H9 (cell line): ENCODE measurements at regions not wholly inside any gene's neighbourhood (a gene's known extent, or its start where the extent isn't known, plus 50 kb on each side); places are given as distances from the start of the nearest gene placed in this dataset.

Experiments used
- DNase-seq: peaks from one replicate; pipeline ENCODE4 v3.0.0-alpha.2; 2017
- H2AFZ ChIP-seq: one replicate; pipeline ENCODE4 v1.6.1; 2013; ENCODE audit warnings: mild to moderate bottlenecking, low read length, control low read depth, moderate library complexity
- H2AK5ac ChIP-seq: 2 replicates; pipeline ENCODE4 v1.6.1; 2013; ENCODE audit warnings: low read length, control low read depth, mixed read lengths; ENCODE audit not compliant: insufficient read length
- H2BK120ac ChIP-seq: one replicate; pipeline ENCODE4 v1.6.1; 2013; ENCODE audit warnings: low read depth, mild to moderate bottlenecking, low read length, control low read depth, inconsistent platforms; ENCODE audit not compliant: poor library complexity, severe bottlenecking
- H2BK12ac ChIP-seq: 2 replicates; pipeline ENCODE4 v1.6.1; 2013; ENCODE audit warnings: low read length, control low read depth, mixed read lengths, low read depth; ENCODE audit not compliant: insufficient read length
- H2BK15ac ChIP-seq: 2 replicates; pipeline ENCODE4 v1.6.1; 2013; ENCODE audit warnings: low read depth, low read length, control low read depth
- H2BK20ac ChIP-seq: one replicate; pipeline ENCODE4 v1.6.1; 2013; ENCODE audit warnings: low read depth, mild to moderate bottlenecking, low read length, control low read depth, inconsistent platforms; ENCODE audit not compliant: poor library complexity, severe bottlenecking
- H2BK5ac ChIP-seq: 2 replicates; pipeline ENCODE4 v1.6.1; 2013; ENCODE audit warnings: low read length, control low read depth, mixed read lengths; ENCODE audit not compliant: insufficient read length
- H3K14ac ChIP-seq: 2 replicates; pipeline ENCODE4 v1.6.1; 2013; ENCODE audit warnings: low read length, control low read depth; ENCODE audit not compliant: insufficient read depth
- H3K18ac ChIP-seq: 2 replicates; pipeline ENCODE4 v1.6.1; 2013; ENCODE audit warnings: low read depth, mild to moderate bottlenecking, mixed read lengths, low read length, control low read depth; ENCODE audit not compliant: insufficient read length
- H3K23ac ChIP-seq: 2 replicates; pipeline ENCODE4 v1.6.1; 2013; ENCODE audit warnings: low read length, control low read depth, mixed read lengths, low read depth; ENCODE audit not compliant: insufficient read length
- H3K23me2 ChIP-seq: 2 replicates; pipeline ENCODE4 v1.6.1; 2013; ENCODE audit warnings: low read depth, mild to moderate bottlenecking, mixed read lengths, low read length, control low read depth; ENCODE audit not compliant: insufficient read length, poor library complexity, severe bottlenecking
- H3K27ac ChIP-seq: 2 replicates; pipeline ENCODE4 v1.5.1; 2013; ENCODE audit warnings: low read length, control low read depth, mixed read lengths, low read depth; ENCODE audit not compliant: insufficient read length
- H3K27me3 ChIP-seq: 2 replicates; pipeline ENCODE4 v1.6.1; 2013; ENCODE audit warnings: low read length, control low read depth, inconsistent platforms; ENCODE audit not compliant: insufficient read depth
- H3K4ac ChIP-seq: 2 replicates; pipeline ENCODE4 v1.6.1; 2013; ENCODE audit warnings: low read depth, mild to moderate bottlenecking, control low read depth, inconsistent platforms, low read length, moderate library complexity
- H3K4me1 ChIP-seq: 2 replicates; pipeline ENCODE4 v1.6.1; 2013; ENCODE audit warnings: low read length, control low read depth, inconsistent platforms; ENCODE audit not compliant: insufficient read depth
- H3K4me2 ChIP-seq: 2 replicates; pipeline ENCODE4 v1.6.1; 2013; ENCODE audit warnings: low read length, control low read depth, mixed read lengths; ENCODE audit not compliant: insufficient read length, insufficient read depth
- H3K56ac ChIP-seq: 2 replicates; pipeline ENCODE4 v1.6.1; 2013; ENCODE audit warnings: low read depth, mild to moderate bottlenecking, mixed read lengths, low read length, control low read depth; ENCODE audit not compliant: insufficient read length
- H3K79me1 ChIP-seq: 2 replicates; pipeline ENCODE4 v1.6.1; 2013; ENCODE audit warnings: low read depth, mild to moderate bottlenecking, moderate library complexity, low read length, control low read depth, inconsistent platforms; ENCODE audit not compliant: insufficient read depth, poor library complexity, severe bottlenecking
- H3K79me2 ChIP-seq: 2 replicates; pipeline ENCODE4 v1.6.1; 2013; ENCODE audit warnings: low read length, control low read depth, inconsistent platforms; ENCODE audit not compliant: insufficient read depth
- H3K9ac ChIP-seq: 2 replicates; pipeline ENCODE4 v1.6.1; 2013; ENCODE audit warnings: low read length, control low read depth, mixed read lengths; ENCODE audit not compliant: insufficient read length; ENCODE audit errors: extremely low read depth
- H3K9me3 ChIP-seq: one replicate; pipeline ENCODE4 v1.6.1; 2013; ENCODE audit warnings: low read depth, low read length, inconsistent platforms; ENCODE audit not compliant: control insufficient read depth
- H3T11ph ChIP-seq: one replicate; pipeline ENCODE4 v1.6.1; 2013; ENCODE audit warnings: mild to moderate bottlenecking, low read length, control low read depth, inconsistent platforms
- H4K20me1 ChIP-seq: one replicate; pipeline ENCODE4 v1.6.1; 2013; ENCODE audit not compliant: control insufficient read depth, insufficient read length, insufficient read depth
- H4K5ac ChIP-seq: 2 replicates; pipeline ENCODE4 v1.6.1; 2013; ENCODE audit warnings: low read depth, mild to moderate bottlenecking, mixed read lengths, low read length, control low read depth; ENCODE audit not compliant: insufficient read length
- H4K8ac ChIP-seq: replicated peaks from 2 replicates; pipeline ENCODE4 v1.6.1; 2013; ENCODE audit warnings: low read length, control low read depth, mixed read lengths, low read depth; ENCODE audit not compliant: insufficient read length
- H4K91ac ChIP-seq: 2 replicates; pipeline ENCODE4 v1.6.1; 2013; ENCODE audit warnings: low read depth, mild to moderate bottlenecking, moderate library complexity, mixed read lengths, low read length, control low read depth; ENCODE audit not compliant: insufficient read length
- H3K27ac Mint-ChIP-seq, 3 experiments: 2 replicates in 2 of 3; 3 replicates in 1 of 3; pipeline ENCODE4 v1.8.0; 2020 to 2021; ENCODE audit warnings: mixed read lengths in 3 of 3, mild to moderate bottlenecking in 1 of 3, moderate library complexity in 1 of 3
- H3K27me3 Mint-ChIP-seq: 2 replicates; pipeline ENCODE4 v1.8.0; 2021; ENCODE audit warnings: low read depth, mild to moderate bottlenecking, moderate library complexity, mixed read lengths
- H3K36me3 Mint-ChIP-seq, 3 experiments: 2 replicates in 2 of 3; 3 replicates in 1 of 3; pipeline ENCODE4 v1.8.0; 2020 to 2021; ENCODE audit warnings: low read depth in 3 of 3, mixed read lengths in 3 of 3; ENCODE audit not compliant: insufficient read depth in 1 of 3
- H3K4me1 Mint-ChIP-seq, 2 experiments: 2 replicates each; pipeline ENCODE4 v1.8.0; 2020; ENCODE audit warnings: mixed read lengths in 2 of 2
- H3K4me3 Mint-ChIP-seq, 2 experiments: 2 replicates in 1 of 2; 3 replicates in 1 of 2; pipeline ENCODE4 v1.8.0; 2020 to 2021; ENCODE audit warnings: mild to moderate bottlenecking in 2 of 2, mixed read lengths in 2 of 2, moderate library complexity in 1 of 2
- H3K9me3 Mint-ChIP-seq, 2 experiments: 2 replicates in 1 of 2; 3 replicates in 1 of 2; pipeline ENCODE4 v1.8.0; 2020; ENCODE audit warnings: mild to moderate bottlenecking in 2 of 2, mixed read lengths in 2 of 2, moderate library complexity in 1 of 2
- CTCF ChIP-seq: fragments of 200-600 bp; sonication (generic); conservative IDR thresholded peaks from 3 replicates; pipeline ENCODE4 v1.8.0; 2021; ENCODE audit warnings: antibody characterized with exemption, mild to moderate bottlenecking
- WGBS: extraction: QIAGEN DNeasy Blood & Tissue Kit; methylation state at CpG from one replicate; pipeline ENCODE4 v1.1.7; 2013; ENCODE audit warnings: missing lambda C conversion rate, low lambda C conversion rate, mixed read lengths; ENCODE audit not compliant: insufficient read length; ENCODE audit errors: extremely low coverage; 5-methylcytosine and 5-hydroxymethylcytosine counted together

- Histone ChIP-seq H4K8ac (no peak overlapping the region), H3K23me2 (no peaks in the 10 kb centered on the region), H3K79me2 (no peaks in the 10 kb centered on the region), H3K56ac (no peak overlapping the region), H3K9ac (no peak overlapping the region), H4K5ac (no peak overlapping the region), H3K14ac (no peak overlapping the region), H2BK15ac (no peak overlapping the region), H3K4ac (no peak overlapping the region), H3K4me1 (0 out of 2 replicates have a peak, but pooled peaks cover 3% of the 10 kb centered on the region), H3K27ac (no peak overlapping the region), H2BK120ac (no peak overlapping the region), H4K91ac (no peak overlapping the region), H2AFZ (no peak overlapping the region), H3K79me1 (no peaks in the 10 kb centered on the region), H4K20me1 (no peaks in the 10 kb centered on the region), H3K9me3 (no peaks in the 10 kb centered on the region), H3K4me2 (no peak overlapping the region), H3K27me3 (no peaks in the 10 kb centered on the region), H2BK5ac (no peak overlapping the region), H3T11ph (no peak overlapping the region), H3K23ac (no peak overlapping the region), H2BK12ac (no peak overlapping the region), H2BK20ac (no peak overlapping the region), H2AK5ac (no peak overlapping the region), H3K18ac (no peak overlapping the region)
- TF ChIP-seq CTCF, result no peak
- no CpG with 5 or more reads among the region's 1 CpG for WGBS
- no peak for DNase-seq
- H3K4me3 Mint-ChIP-seq, result no peak overlapping the region
- no peak overlapping the region for H3K27ac Mint-ChIP-seq
- no peaks in the 10 kb centered on the region for H3K27me3 Mint-ChIP-seq
- H3K9me3 Mint-ChIP-seq, result no peaks in the 10 kb centered on the region
- H3K36me3 Mint-ChIP-seq, result no peaks in the 10 kb centered on the region
- H3K4me1 Mint-ChIP-seq, result peaks cover 15 to 19% of the 10 kb centered on the region in 2 experiments
These were observed 102.9 kb upstream of the RAD23B start for GRCh38 chr9:107180206-107180605.
